ENCODE measurements at regions not wholly inside any gene's neighbourhood (a gene's known extent, or its start where the extent isn't known, plus 50 kb on each side); places are given as distances from the start of the nearest gene placed in this dataset.

GRCh38 chr1:90476994-90477393 lies 240.1 kb downstream of the BARHL2 start:
- Mint-ChIP-seq H3K4me1 (ENCODE audit: low read depth) (no peaks in the 10 kb centered on the region), H3K9me3 (ENCODE audit: insufficient read depth) (no peaks in the 10 kb centered on the region), H3K36me3 (ENCODE audit: low read depth) (no peaks in the 10 kb centered on the region), H3K27ac (no peak overlapping the region), H3K27me3 (ENCODE audit: low read depth) (no peaks in the 10 kb centered on the region), H3K4me3 (no peak overlapping the region)
- CTCF ChIA-PET, result no interaction called here
- no peak for ATAC-seq
- POLR2A ChIA-PET, result no interaction called here
- DNase-seq, result no peak

GRCh38 chr1:90476411-90476810 lies 240.7 kb downstream of the BARHL2 start:
- Mint-ChIP-seq H3K4me1 (ENCODE audit: low read depth) (no peaks in the 10 kb centered on the region), H3K4me3 (no peak overlapping the region), H3K36me3 (ENCODE audit: low read depth) (no peaks in the 10 kb centered on the region), H3K27me3 (ENCODE audit: low read depth) (no peaks in the 10 kb centered on the region), H3K27ac (no peak overlapping the region), H3K9me3 (ENCODE audit: insufficient read depth) (no peaks in the 10 kb centered on the region)
- POLR2A ChIA-PET, result no interaction called here
- DNase-seq (no peak), ATAC-seq (no peak)
- CTCF ChIA-PET, result no interaction called here

- Mint-ChIP-seq H3K27ac (no peak overlapping the region), H3K4me3 (no peak overlapping the region), H3K9me3 (ENCODE audit: insufficient read depth) (no peaks in the 10 kb centered on the region), H3K36me3 (ENCODE audit: low read depth) (no peaks in the 10 kb centered on the region), H3K4me1 (ENCODE audit: low read depth) (no peaks in the 10 kb centered on the region), H3K27me3 (ENCODE audit: low read depth) (no peaks in the 10 kb centered on the region)
- DNase-seq (no peak), ATAC-seq (no peak)
- POLR2A ChIA-PET, result no interaction called here
- CTCF ChIA-PET, result no interaction called here
These were observed 241.5 kb downstream of the BARHL2 start for GRCh38 chr1:90475631-90476030.

DNA sequence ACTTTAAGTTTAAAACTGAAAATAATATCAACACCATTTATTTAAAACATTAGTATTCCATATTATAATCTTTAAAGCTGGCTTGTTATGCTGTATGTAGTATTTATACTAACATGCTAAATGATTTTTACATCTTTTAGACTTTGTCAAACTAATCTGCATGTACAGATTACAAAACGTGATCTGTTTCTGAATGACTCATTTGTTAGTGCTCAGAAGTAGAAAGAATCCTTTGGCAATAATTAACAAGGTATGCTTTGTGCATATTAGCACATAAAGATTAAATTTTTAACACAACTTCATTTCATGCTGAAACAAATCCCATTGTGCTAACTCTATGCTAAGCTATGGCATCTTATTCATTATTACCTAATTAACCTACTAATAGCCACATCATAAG lies 242.4 kb downstream of the BARHL2 start:
- Mint-ChIP-seq H3K27me3 (ENCODE audit: low read depth) (no peaks in the 10 kb centered on the region), H3K4me3 (no peak overlapping the region), H3K9me3 (ENCODE audit: insufficient read depth) (no peaks in the 10 kb centered on the region), H3K4me1 (ENCODE audit: low read depth) (no peaks in the 10 kb centered on the region), H3K36me3 (ENCODE audit: low read depth) (no peaks in the 10 kb centered on the region), H3K27ac (no peak overlapping the region)
- POLR2A ChIA-PET, result no interaction called here
- CTCF ChIA-PET, result no interaction called here
- DNase-seq (no peak), ATAC-seq (no peak)

GRCh38 chr1:90474158-90474557 lies 242.9 kb downstream of the BARHL2 start:
- Mint-ChIP-seq H3K36me3 (ENCODE audit: low read depth) (no peaks in the 10 kb centered on the region), H3K4me3 (no peak overlapping the region), H3K9me3 (ENCODE audit: insufficient read depth) (no peaks in the 10 kb centered on the region), H3K4me1 (ENCODE audit: low read depth) (no peaks in the 10 kb centered on the region), H3K27me3 (ENCODE audit: low read depth) (no peaks in the 10 kb centered on the region), H3K27ac (no peak overlapping the region)
- POLR2A ChIA-PET, result no interaction called here
- DNase-seq, result no peak
- CTCF ChIA-PET, result no interaction called here
- no peak for ATAC-seq

DNA sequence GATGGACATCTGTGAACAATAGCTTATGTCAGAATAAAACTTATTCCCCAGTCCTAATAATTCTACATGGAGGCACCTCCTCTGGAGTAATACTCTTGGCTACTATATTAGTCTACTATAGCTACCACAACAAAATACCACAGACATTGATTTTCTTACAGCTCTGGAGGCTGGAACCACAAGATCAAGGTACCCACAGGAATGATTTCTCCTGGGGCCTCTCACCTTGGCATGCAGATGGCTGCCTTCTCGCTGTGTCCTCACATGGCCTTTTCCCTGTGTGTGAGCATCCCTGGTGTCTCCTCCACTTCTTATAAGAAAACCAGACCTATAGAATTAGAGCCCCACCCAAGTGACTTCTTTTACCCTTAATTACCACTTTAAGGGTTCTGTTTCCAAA lies 244.3 kb downstream of the BARHL2 start:
- no peaks in the 10 kb centered on the region for H3K27me3 Mint-ChIP-seq (ENCODE audit: low read depth)
- no peaks in the 10 kb centered on the region for H3K4me1 Mint-ChIP-seq (ENCODE audit: low read depth)
- ATAC-seq (no peak), DNase-seq (no peak)
- no peak overlapping the region for H3K4me3 Mint-ChIP-seq
- no peaks in the 10 kb centered on the region for H3K9me3 Mint-ChIP-seq (ENCODE audit: insufficient read depth)
- ChIA-PET POLR2A (no interaction called here), CTCF (no interaction called here)
- no peaks in the 10 kb centered on the region for H3K36me3 Mint-ChIP-seq (ENCODE audit: low read depth)
- H3K27ac Mint-ChIP-seq, result no peak overlapping the region

DNA sequence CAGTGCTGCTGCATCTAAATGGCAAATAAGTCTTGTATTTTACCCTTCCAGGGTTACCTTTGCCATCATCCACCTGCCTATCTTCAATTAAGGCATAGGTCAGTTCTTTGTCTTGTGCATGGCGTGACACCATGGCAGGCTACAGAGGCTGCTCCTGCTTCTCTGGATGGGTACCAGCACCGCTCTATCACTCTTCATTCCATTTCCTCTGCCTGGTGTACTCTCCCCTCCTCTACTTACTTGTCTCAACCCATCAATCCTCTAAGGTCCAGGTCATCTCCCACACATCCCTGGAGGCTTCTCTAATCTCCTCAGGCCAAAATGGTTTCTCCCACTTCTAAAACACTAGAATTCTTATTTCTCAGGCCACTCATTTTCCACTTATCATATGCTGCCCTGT lies 257.5 kb downstream of the BARHL2 start:
- ChIA-PET POLR2A (no interaction called here), CTCF (no interaction called here)
- Mint-ChIP-seq H3K27me3 (ENCODE audit: low read depth) (peaks cover 4% of the 10 kb centered on the region), H3K9me3 (ENCODE audit: insufficient read depth) (no peaks in the 10 kb centered on the region), H3K36me3 (ENCODE audit: low read depth) (no peaks in the 10 kb centered on the region), H3K4me3 (no peak overlapping the region), H3K27ac (no peak overlapping the region), H3K4me1 (ENCODE audit: low read depth) (no peaks in the 10 kb centered on the region)
- DNase-seq (no peak), ATAC-seq (no peak)

DNA sequence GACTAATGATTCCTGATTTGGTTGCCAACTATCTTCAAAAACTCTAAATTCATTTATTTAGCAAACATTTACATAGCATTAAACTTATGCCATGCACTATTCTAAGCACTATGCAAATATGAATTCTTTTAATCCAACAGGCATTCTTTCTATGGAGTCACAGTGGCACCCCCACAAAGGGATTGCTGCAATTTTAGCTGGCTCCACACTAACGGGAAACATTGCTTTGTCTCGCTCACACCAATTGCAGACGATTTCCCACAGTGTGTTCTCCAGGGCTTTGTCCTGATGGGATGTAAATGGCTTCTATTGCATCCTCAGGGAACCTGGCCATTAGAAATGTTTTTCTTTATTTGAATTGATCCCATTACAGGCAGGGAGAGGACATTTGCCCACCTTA lies 259.1 kb downstream of the BARHL2 start:
- H3K36me3 Mint-ChIP-seq (ENCODE audit: low read depth), result no peaks in the 10 kb centered on the region
- no peak for DNase-seq
- no peak overlapping the region for H3K4me3 Mint-ChIP-seq
- no peaks in the 10 kb centered on the region for H3K9me3 Mint-ChIP-seq (ENCODE audit: insufficient read depth)
- H3K27me3 Mint-ChIP-seq (ENCODE audit: low read depth), result peaks cover 4% of the 10 kb centered on the region
- ChIA-PET CTCF (no interaction called here), POLR2A (no interaction called here)
- no peak for ATAC-seq
- H3K4me1 Mint-ChIP-seq (ENCODE audit: low read depth), result no peaks in the 10 kb centered on the region
- H3K27ac Mint-ChIP-seq, result no peak overlapping the region

DNA sequence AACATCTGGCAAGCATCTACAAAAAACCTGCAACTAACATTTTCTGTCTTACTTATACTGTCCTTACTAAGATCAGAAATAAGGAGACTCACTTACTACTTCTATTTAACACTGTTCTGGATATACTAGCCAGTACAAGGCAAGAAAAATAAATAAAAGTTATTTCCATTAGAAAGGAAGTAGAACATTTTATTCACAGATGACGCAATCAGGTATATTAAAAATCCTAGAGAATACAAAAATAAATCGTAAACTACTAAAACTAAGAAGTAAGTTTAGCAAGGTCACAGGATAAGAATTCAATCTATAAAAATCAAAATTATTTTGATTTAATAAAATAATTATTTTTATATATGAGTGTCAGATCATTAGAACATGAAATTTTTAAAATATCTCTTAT lies 264.6 kb downstream of the BARHL2 start:
- ATAC-seq (no peak), DNase-seq (no peak)
- H3K9me3 Mint-ChIP-seq (ENCODE audit: insufficient read depth), result no peaks in the 10 kb centered on the region
- no peaks in the 10 kb centered on the region for H3K36me3 Mint-ChIP-seq (ENCODE audit: low read depth)
- no peak overlapping the region for H3K4me3 Mint-ChIP-seq
- POLR2A ChIA-PET, result no interaction called here
- no peaks in the 10 kb centered on the region for H3K4me1 Mint-ChIP-seq (ENCODE audit: low read depth)
- no peaks in the 10 kb centered on the region for H3K27me3 Mint-ChIP-seq (ENCODE audit: low read depth)
- CTCF ChIA-PET, result no interaction called here
- no peak overlapping the region for H3K27ac Mint-ChIP-seq

DNA sequence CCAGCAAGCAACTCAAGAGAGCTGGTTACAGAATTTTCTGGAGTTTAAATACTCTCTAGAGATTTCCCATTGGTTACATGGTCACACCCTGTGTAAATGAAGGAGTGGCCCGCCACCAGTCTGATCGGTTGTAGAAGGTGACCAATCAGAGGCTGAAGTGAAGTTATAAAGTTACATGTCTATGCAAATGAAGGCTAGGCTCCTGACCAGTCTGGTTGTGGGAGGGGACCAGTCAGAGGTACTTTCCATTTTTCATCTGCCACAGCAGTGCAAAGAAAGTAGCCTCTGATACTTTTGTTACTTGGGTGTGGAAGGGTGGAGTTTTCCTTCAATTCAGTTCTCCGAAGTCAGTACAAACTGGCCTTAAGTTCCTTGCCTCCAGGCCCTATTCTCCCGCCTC lies 273.7 kb downstream of the BARHL2 start:
- H3K27ac Mint-ChIP-seq, result no peak overlapping the region
- no peak for DNase-seq
- no peaks in the 10 kb centered on the region for H3K4me1 Mint-ChIP-seq (ENCODE audit: low read depth)
- no peak for ATAC-seq
- peaks cover 1% of the 10 kb centered on the region for H3K27me3 Mint-ChIP-seq (ENCODE audit: low read depth)
- H3K4me3 Mint-ChIP-seq, result no peak overlapping the region
- H3K9me3 Mint-ChIP-seq (ENCODE audit: insufficient read depth), result no peaks in the 10 kb centered on the region
- H3K36me3 Mint-ChIP-seq (ENCODE audit: low read depth), result no peaks in the 10 kb centered on the region
- POLR2A ChIA-PET, result no interaction called here
- CTCF ChIA-PET, result no interaction called here

DNA sequence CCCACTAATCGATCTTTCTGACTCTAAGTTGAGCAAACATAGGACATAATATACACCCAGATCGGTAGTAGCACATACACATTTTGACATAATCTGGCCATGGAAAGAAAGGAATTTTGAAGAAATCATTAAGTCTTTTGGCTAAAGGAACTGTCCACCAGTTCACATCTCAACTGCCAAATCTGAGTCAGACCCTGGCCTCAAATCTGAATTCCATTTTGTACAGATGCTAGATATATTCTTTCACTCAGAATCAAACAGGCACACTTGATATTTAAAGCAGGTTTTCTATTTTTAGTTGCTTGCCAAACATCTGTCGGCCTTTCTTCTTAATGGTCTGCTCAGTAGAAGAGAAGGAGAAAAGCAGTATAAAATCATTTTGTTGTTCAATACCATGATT lies 281.8 kb downstream of the BARHL2 start:
- Mint-ChIP-seq H3K4me3 (no peak overlapping the region), H3K4me1 (ENCODE audit: low read depth) (no peaks in the 10 kb centered on the region), H3K27ac (no peak overlapping the region), H3K9me3 (ENCODE audit: insufficient read depth) (no peaks in the 10 kb centered on the region), H3K27me3 (ENCODE audit: low read depth) (peaks cover 3% of the 10 kb centered on the region), H3K36me3 (ENCODE audit: low read depth) (no peaks in the 10 kb centered on the region)
- POLR2A ChIA-PET, result no interaction called here
- CTCF ChIA-PET, result no interaction called here
- DNase-seq (no peak), ATAC-seq (no peak)

- no peak for ATAC-seq
- H3K27me3 Mint-ChIP-seq (ENCODE audit: low read depth), result peaks cover 3% of the 10 kb centered on the region
- ChIA-PET CTCF (no interaction called here), POLR2A (no interaction called here)
- H3K36me3 Mint-ChIP-seq (ENCODE audit: low read depth), result no peaks in the 10 kb centered on the region
- H3K4me1 Mint-ChIP-seq (ENCODE audit: low read depth), result no peaks in the 10 kb centered on the region
- DNase-seq, result no peak
- no peak overlapping the region for H3K4me3 Mint-ChIP-seq
- no peaks in the 10 kb centered on the region for H3K9me3 Mint-ChIP-seq (ENCODE audit: insufficient read depth)
- H3K27ac Mint-ChIP-seq, result no peak overlapping the region
These were observed 282.6 kb downstream of the BARHL2 start for GRCh38 chr1:90434460-90434859.

DNA sequence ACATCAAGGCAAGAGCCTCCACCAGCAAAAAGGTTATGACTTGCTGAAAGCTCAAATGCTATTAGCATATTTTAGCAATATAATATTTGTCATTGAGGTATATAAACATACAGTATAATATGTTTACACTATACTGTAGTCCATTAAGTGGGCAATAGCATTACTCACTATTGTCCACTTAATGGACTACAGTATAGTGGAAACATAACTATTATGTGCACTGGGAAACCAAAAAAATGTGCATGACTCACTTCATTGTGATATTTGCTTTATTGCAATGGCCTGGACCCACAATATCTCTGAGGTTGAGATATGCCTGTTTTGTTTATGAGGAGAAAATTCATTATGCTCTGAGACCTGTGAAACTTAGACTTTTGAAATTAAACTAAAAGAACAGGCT lies 300.0 kb downstream of the BARHL2 start:
- no peaks in the 10 kb centered on the region for H3K4me1 Mint-ChIP-seq (ENCODE audit: low read depth)
- no peak overlapping the region for H3K27ac Mint-ChIP-seq
- POLR2A ChIA-PET, result no interaction called here
- ATAC-seq (no peak), DNase-seq (no peak)
- H3K9me3 Mint-ChIP-seq (ENCODE audit: insufficient read depth), result no peaks in the 10 kb centered on the region
- H3K27me3 Mint-ChIP-seq (ENCODE audit: low read depth), result no peaks in the 10 kb centered on the region
- H3K36me3 Mint-ChIP-seq (ENCODE audit: low read depth), result no peaks in the 10 kb centered on the region
- CTCF ChIA-PET, result no interaction called here
- no peak overlapping the region for H3K4me3 Mint-ChIP-seq

DNA sequence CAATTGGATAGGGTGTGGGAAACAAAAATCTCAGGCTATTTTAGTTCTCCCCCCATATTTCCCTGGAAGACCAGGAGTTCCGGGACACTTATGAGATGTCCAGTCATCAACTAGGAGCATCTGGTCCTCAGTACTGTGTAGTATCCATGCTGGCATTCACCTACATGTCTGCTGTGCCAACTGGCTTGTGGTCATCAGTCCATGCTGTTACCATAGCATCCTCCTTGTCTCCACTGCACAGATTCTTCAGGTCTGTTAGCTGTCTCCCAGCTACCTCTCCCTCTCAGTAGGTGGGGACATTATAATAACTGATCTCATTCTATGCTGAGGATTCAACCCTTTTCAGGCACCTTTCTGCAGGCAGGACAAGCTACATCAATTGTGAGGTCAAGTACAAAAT lies 302.9 kb downstream of the BARHL2 start:
- H3K36me3 Mint-ChIP-seq (ENCODE audit: low read depth), result no peaks in the 10 kb centered on the region
- no peak overlapping the region for H3K27ac Mint-ChIP-seq
- DNase-seq (no peak), ATAC-seq (no peak)
- no peaks in the 10 kb centered on the region for H3K9me3 Mint-ChIP-seq (ENCODE audit: insufficient read depth)
- CTCF ChIA-PET, result no interaction called here
- no peaks in the 10 kb centered on the region for H3K27me3 Mint-ChIP-seq (ENCODE audit: low read depth)
- POLR2A ChIA-PET, result no interaction called here
- no peaks in the 10 kb centered on the region for H3K4me1 Mint-ChIP-seq (ENCODE audit: low read depth)
- H3K4me3 Mint-ChIP-seq, result no peak overlapping the region
